ENCODE measurements at regions not wholly inside any gene's neighbourhood (a gene's known extent, or its start where the extent isn't known, plus 50 kb on each side); places are given as distances from the start of the nearest gene placed in this dataset.

- Histone ChIP-seq H2AFZ (no peak overlapping the region), H3K9me3 (ENCODE audit: low read depth) (no peaks in the 10 kb centered on the region), H3K27ac (no peak overlapping the region), H3K36me3 (replicated peaks; ENCODE audit: insufficient read depth, low read depth) (no peaks in the 10 kb centered on the region), H3K79me2 (no peaks in the 10 kb centered on the region), H3K27me3 (no peaks in the 10 kb centered on the region), H3K4me3 (no peak overlapping the region), H3K4me2 (no peak overlapping the region), H3K9me2 (replicated peaks; ENCODE audit: insufficient read depth) (no peaks in the 10 kb centered on the region), H4K20me1 (ENCODE audit: insufficient read depth, poor library complexity, severe bottlenecking) (no peaks in the 10 kb centered on the region), H3K4me1 (ENCODE audit: insufficient read depth) (no peaks in the 10 kb centered on the region)
- TF ChIP-seq EZH2 (IDR thresholded peaks at IDR 0.05; ENCODE audit: borderline replicate concordance) = no peak
- no peak for TF ChIP-seq EZH2phosphoT487 (IDR thresholded peaks at IDR 0.05; ENCODE audit: low read depth, severe bottlenecking, unreplicated experiment)
- no peak for TF ChIP-seq CTCF (IDR thresholded peaks at IDR 0.05; ENCODE audit: poor library complexity)
- WGBS (ENCODE audit: low lambda C conversion rate, missing lambda C conversion rate) = 83% methylated on average over 4 of the region's 4 CpGs
- no peak for DNase-seq (ENCODE audit: low spot score)
Measured at GRCh38 chr18:64799376-64799775, 650.5 kb upstream of the LINC00305 start.

DNA sequence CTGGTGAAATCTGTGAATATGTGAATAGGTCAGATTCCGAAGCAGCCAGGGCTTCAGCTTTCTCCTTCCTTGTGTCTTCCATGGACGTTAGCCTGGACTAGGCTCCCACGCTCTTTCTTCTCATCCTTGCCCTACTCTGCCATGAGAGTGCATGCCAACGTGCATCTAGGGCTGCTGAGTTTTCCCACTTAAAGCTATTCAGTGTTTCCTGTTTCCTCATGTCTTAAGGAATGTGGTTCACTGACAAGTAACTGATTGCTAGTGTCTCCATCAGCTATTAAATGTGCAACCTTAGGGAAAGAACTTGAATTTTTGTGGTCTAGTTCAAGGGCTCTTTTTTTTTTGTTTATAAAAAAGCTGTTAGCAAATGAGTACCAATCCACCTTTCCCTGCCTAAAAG is 642.3 kb upstream of the LINC00305 start:
- Histone ChIP-seq H3K27me3 (no peaks in the 10 kb centered on the region), H3K9me2 (replicated peaks; ENCODE audit: insufficient read depth) (no peaks in the 10 kb centered on the region), H3K4me2 (no peak overlapping the region), H2AFZ (no peak overlapping the region), H3K4me3 (no peak overlapping the region), H3K27ac (no peak overlapping the region), H3K79me2 (no peaks in the 10 kb centered on the region), H3K9me3 (ENCODE audit: low read depth) (no peaks in the 10 kb centered on the region), H3K4me1 (ENCODE audit: insufficient read depth) (no peaks in the 10 kb centered on the region), H4K20me1 (ENCODE audit: insufficient read depth, poor library complexity, severe bottlenecking) (no peaks in the 10 kb centered on the region), H3K36me3 (replicated peaks; ENCODE audit: insufficient read depth, low read depth) (no peaks in the 10 kb centered on the region)
- DNase-seq (ENCODE audit: low spot score) = no peak
- no peak for TF ChIP-seq EZH2 (IDR thresholded peaks at IDR 0.05; ENCODE audit: borderline replicate concordance)
- TF ChIP-seq CTCF (IDR thresholded peaks at IDR 0.05; ENCODE audit: poor library complexity) = no peak
- no peak for TF ChIP-seq EZH2phosphoT487 (IDR thresholded peaks at IDR 0.05; ENCODE audit: low read depth, severe bottlenecking, unreplicated experiment)
- WGBS (ENCODE audit: low lambda C conversion rate, missing lambda C conversion rate) = 74% methylated on average over 4 of the region's 4 CpGs

DNA sequence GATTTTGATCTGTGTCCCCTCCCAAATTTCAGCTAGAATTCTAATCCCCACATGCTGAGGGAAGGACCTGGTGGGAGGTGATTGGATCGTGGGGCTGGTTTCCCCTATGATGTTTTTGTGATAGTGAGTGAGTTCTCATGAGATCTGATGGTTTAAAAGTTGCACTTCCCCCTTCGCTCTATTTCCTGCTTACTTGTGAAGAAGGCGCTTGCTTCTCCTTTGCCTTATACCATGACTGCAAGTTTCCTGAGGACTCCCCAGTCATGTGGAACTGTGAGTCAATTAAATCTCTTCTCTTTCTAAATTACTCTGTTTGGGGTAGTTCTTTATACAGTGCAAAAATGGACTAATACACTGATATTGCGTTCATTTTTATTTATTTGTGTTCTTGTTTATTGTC is 636.8 kb upstream of the LINC00305 start:
- H2AFZ ChIP-seq = no peak overlapping the region
- 64% methylated on average over 4 of the region's 4 CpGs for WGBS (ENCODE audit: low lambda C conversion rate, missing lambda C conversion rate)
- no peaks in the 10 kb centered on the region for H3K36me3 ChIP-seq (replicated peaks; ENCODE audit: insufficient read depth, low read depth)
- no peaks in the 10 kb centered on the region for H3K27me3 ChIP-seq
- H3K79me2 ChIP-seq = no peaks in the 10 kb centered on the region
- H3K27ac ChIP-seq = no peak overlapping the region
- H3K9me3 ChIP-seq (ENCODE audit: low read depth) = no peaks in the 10 kb centered on the region
- no peaks in the 10 kb centered on the region for H3K4me1 ChIP-seq (ENCODE audit: insufficient read depth)
- H3K4me2 ChIP-seq = no peak overlapping the region
- no peak for DNase-seq (ENCODE audit: low spot score)
- no peak for TF ChIP-seq EZH2phosphoT487 (IDR thresholded peaks at IDR 0.05; ENCODE audit: low read depth, severe bottlenecking, unreplicated experiment)
- no peak for TF ChIP-seq CTCF (IDR thresholded peaks at IDR 0.05; ENCODE audit: poor library complexity)
- no peak for TF ChIP-seq EZH2 (IDR thresholded peaks at IDR 0.05; ENCODE audit: borderline replicate concordance)
- H3K4me3 ChIP-seq = no peak overlapping the region
- H4K20me1 ChIP-seq (ENCODE audit: insufficient read depth, poor library complexity, severe bottlenecking) = no peaks in the 10 kb centered on the region
- H3K9me2 ChIP-seq (replicated peaks; ENCODE audit: insufficient read depth) = no peaks in the 10 kb centered on the region

GRCh38 chr18:64777556-64777955 is 628.7 kb upstream of the LINC00305 start:
- no peaks in the 10 kb centered on the region for H3K27me3 ChIP-seq
- H3K79me2 ChIP-seq = no peaks in the 10 kb centered on the region
- no peaks in the 10 kb centered on the region for H4K20me1 ChIP-seq (ENCODE audit: insufficient read depth, poor library complexity, severe bottlenecking)
- H3K9me3 ChIP-seq (ENCODE audit: low read depth) = no peaks in the 10 kb centered on the region
- no peak for DNase-seq (ENCODE audit: low spot score)
- no peak overlapping the region for H2AFZ ChIP-seq
- no peak for TF ChIP-seq EZH2 (IDR thresholded peaks at IDR 0.05; ENCODE audit: borderline replicate concordance)
- no peak for TF ChIP-seq EZH2phosphoT487 (IDR thresholded peaks at IDR 0.05; ENCODE audit: low read depth, severe bottlenecking, unreplicated experiment)
- TF ChIP-seq CTCF (IDR thresholded peaks at IDR 0.05; ENCODE audit: poor library complexity) = no peak
- H3K4me1 ChIP-seq (ENCODE audit: insufficient read depth) = no peaks in the 10 kb centered on the region
- H3K27ac ChIP-seq = no peak overlapping the region
- 87% methylated on average over 6 of the region's 6 CpGs for WGBS (ENCODE audit: low lambda C conversion rate, missing lambda C conversion rate)
- H3K4me2 ChIP-seq = no peak overlapping the region
- no peak overlapping the region for H3K4me3 ChIP-seq
- H3K9me2 ChIP-seq (replicated peaks; ENCODE audit: insufficient read depth) = no peaks in the 10 kb centered on the region
- H3K36me3 ChIP-seq (replicated peaks; ENCODE audit: insufficient read depth, low read depth) = no peaks in the 10 kb centered on the region

Data from hepatocyte (in vitro differentiated cells).